ENCODE measurements at regions not wholly inside any gene's neighbourhood (a gene's known extent, or its start where the extent isn't known, plus 50 kb on each side); places are given as distances from the start of the nearest gene placed in this dataset.

GRCh38 chr2:157935378-157935906 lies 59.3 kb upstream of the ACVR1 start:
- no peaks in the 10 kb centered on the region for H3K9me3 Mint-ChIP-seq (ENCODE audit: low read depth, unreplicated experiment)
- H3K27me3 Mint-ChIP-seq (ENCODE audit: unreplicated experiment), result no peaks in the 10 kb centered on the region
- intact Hi-C loops (cut with micrococcal nuclease; ENCODE audit: unreplicated experiment), result no loop called here
- no peak for DNase-seq
- H3K4me1 Mint-ChIP-seq (ENCODE audit: low read depth, unreplicated experiment), result peaks cover 13% of the 10 kb centered on the region
- no peak overlapping the region for H3K4me3 Mint-ChIP-seq (ENCODE audit: low read depth, unreplicated experiment)
- H3K36me3 Mint-ChIP-seq (ENCODE audit: insufficient read depth, unreplicated experiment), result no peaks in the 10 kb centered on the region
- no peak overlapping the region for H3K27ac Mint-ChIP-seq (ENCODE audit: unreplicated experiment)
- no TSS peak for BruUV-seq (replicated peaks)
- TF ChIP-seq CTCF (IDR thresholded peaks at IDR 0.05; ENCODE audit: unreplicated experiment), result no peak
- CTCF ChIA-PET, result no interaction called here

GRCh38 chr2:157934684-157935377 lies 58.7 kb upstream of the ACVR1 start:
- Mint-ChIP-seq H3K36me3 (ENCODE audit: insufficient read depth, unreplicated experiment) (no peaks in the 10 kb centered on the region), H3K4me3 (ENCODE audit: low read depth, unreplicated experiment) (no peak overlapping the region), H3K27me3 (ENCODE audit: unreplicated experiment) (no peaks in the 10 kb centered on the region), H3K9me3 (ENCODE audit: low read depth, unreplicated experiment) (no peaks in the 10 kb centered on the region), H3K4me1 (ENCODE audit: low read depth, unreplicated experiment) (peaks cover 13% of the 10 kb centered on the region), H3K27ac (ENCODE audit: unreplicated experiment) (no peak overlapping the region)
- no peak for DNase-seq
- intact Hi-C loops (cut with micrococcal nuclease; ENCODE audit: unreplicated experiment), result no loop called here
- CTCF ChIA-PET, result no interaction called here
- no peak for TF ChIP-seq CTCF (IDR thresholded peaks at IDR 0.05; ENCODE audit: unreplicated experiment)
- BruUV-seq (replicated peaks), result no TSS peak

- Mint-ChIP-seq H3K27ac (ENCODE audit: unreplicated experiment) (no peak overlapping the region), H3K9me3 (ENCODE audit: low read depth, unreplicated experiment) (no peaks in the 10 kb centered on the region), H3K27me3 (ENCODE audit: unreplicated experiment) (no peaks in the 10 kb centered on the region), H3K36me3 (ENCODE audit: insufficient read depth, unreplicated experiment) (no peaks in the 10 kb centered on the region), H3K4me1 (ENCODE audit: low read depth, unreplicated experiment) (peaks cover 6% of the 10 kb centered on the region), H3K4me3 (ENCODE audit: low read depth, unreplicated experiment) (no peak overlapping the region)
- no peak for TF ChIP-seq CTCF (IDR thresholded peaks at IDR 0.05; ENCODE audit: unreplicated experiment)
- intact Hi-C loops (cut with micrococcal nuclease; ENCODE audit: unreplicated experiment), result no loop called here
- no TSS peak for BruUV-seq (replicated peaks)
- DNase-seq, result no peak
- CTCF ChIA-PET, result no interaction called here
These were observed 57.2 kb upstream of the ACVR1 start for GRCh38 chr2:157933160-157933920.

- no peaks in the 10 kb centered on the region for H3K4me1 Mint-ChIP-seq (ENCODE audit: low read depth, unreplicated experiment)
- DNase-seq, result no peak
- no peaks in the 10 kb centered on the region for H3K27me3 Mint-ChIP-seq (ENCODE audit: unreplicated experiment)
- H3K27ac Mint-ChIP-seq (ENCODE audit: unreplicated experiment), result no peak overlapping the region
- intact Hi-C loops (cut with micrococcal nuclease; ENCODE audit: unreplicated experiment), result no loop called here
- BruUV-seq (replicated peaks), result no TSS peak
- no peak for TF ChIP-seq CTCF (IDR thresholded peaks at IDR 0.05; ENCODE audit: unreplicated experiment)
- no peaks in the 10 kb centered on the region for H3K36me3 Mint-ChIP-seq (ENCODE audit: insufficient read depth, unreplicated experiment)
- H3K4me3 Mint-ChIP-seq (ENCODE audit: low read depth, unreplicated experiment), result no peak overlapping the region
- CTCF ChIA-PET, result no interaction called here
- no peaks in the 10 kb centered on the region for H3K9me3 Mint-ChIP-seq (ENCODE audit: low read depth, unreplicated experiment)
These were observed 56.5 kb upstream of the ACVR1 start for GRCh38 chr2:157932480-157933159.
